Omental fat pad (tissue), 3 donors: ENCODE measurements at regions not wholly inside any gene's neighbourhood (a gene's known extent, or its start where the extent isn't known, plus 50 kb on each side); places are given as distances from the start of the nearest gene placed in this dataset.
"Not testable (repeated sequence)": the region's sequence is repeated elsewhere in the genome, so short reads cannot be mapped to it uniquely, and the experiment has no call there.

Experiments
- ATAC-seq: fragments of 150-250 bp; one replicate; pipeline ENCODE4 v1.9.1; 2016; ENCODE audit warnings: mild to moderate bottlenecking, moderate library complexity; ENCODE audit not compliant: low FRiP score
- DNase-seq: peaks from one replicate; pipeline ENCODE4 v3.0.0-alpha.2; 2019; ENCODE audit warnings: low spot score
- TF ChIP-seq, protein P1 (sequence below), 3 donors: fragments of 450-650 bp; IDR thresholded peaks; one replicate each; pipeline ENCODE4 v1.5.1; 2016 to 2017; ENCODE audit warnings: antibody characterized with exemption in 3 of 3, mild to moderate bottlenecking in 3 of 3, moderate library complexity in 2 of 3

DNA sequence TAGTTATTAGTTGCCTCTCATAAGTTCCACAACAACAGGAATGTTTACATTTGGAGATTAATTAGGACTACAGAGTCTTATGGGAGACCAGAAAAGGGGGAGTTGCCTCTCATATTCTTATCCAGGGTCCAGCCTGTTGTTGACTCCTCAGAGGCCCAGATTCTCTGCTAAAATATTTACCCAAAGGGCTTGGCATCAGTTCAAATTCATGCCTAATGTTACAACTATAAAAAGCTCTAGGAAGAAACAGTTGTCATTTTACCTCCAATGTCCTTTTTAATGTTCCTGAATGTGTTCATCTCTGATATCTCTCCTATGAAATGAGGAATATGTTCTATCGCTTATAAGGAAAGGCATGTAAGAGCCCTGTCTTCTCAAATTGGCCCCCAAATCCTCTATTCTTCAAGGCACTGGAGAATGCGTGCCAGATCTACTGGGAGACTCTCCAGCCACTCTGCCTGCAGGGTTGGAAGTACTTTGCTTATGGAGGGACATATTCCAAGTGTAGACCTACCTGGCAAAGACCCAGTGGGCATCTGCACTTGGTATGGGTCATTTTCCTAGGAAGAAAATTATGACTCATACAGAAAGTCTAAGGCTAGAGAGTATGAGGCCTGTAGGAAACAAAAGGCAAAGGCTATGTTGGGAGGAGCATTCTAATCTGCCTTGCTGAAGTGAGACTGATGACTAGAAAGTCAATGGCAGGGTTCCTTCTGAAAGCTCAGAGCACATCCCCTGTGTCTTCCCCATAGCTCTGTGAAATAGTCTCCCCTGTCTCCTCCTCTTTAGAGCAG is 192.6 kb downstream of the ESM1 start:
- TF ChIP-seq, protein P1, sequence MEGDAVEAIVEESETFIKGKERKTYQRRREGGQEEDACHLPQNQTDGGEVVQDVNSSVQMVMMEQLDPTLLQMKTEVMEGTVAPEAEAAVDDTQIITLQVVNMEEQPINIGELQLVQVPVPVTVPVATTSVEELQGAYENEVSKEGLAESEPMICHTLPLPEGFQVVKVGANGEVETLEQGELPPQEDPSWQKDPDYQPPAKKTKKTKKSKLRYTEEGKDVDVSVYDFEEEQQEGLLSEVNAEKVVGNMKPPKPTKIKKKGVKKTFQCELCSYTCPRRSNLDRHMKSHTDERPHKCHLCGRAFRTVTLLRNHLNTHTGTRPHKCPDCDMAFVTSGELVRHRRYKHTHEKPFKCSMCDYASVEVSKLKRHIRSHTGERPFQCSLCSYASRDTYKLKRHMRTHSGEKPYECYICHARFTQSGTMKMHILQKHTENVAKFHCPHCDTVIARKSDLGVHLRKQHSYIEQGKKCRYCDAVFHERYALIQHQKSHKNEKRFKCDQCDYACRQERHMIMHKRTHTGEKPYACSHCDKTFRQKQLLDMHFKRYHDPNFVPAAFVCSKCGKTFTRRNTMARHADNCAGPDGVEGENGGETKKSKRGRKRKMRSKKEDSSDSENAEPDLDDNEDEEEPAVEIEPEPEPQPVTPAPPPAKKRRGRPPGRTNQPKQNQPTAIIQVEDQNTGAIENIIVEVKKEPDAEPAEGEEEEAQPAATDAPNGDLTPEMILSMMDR (IDR thresholded peaks at IDR 0.05) = no peak
- ATAC-seq = no peak
- DNase-seq = no peak

DNA sequence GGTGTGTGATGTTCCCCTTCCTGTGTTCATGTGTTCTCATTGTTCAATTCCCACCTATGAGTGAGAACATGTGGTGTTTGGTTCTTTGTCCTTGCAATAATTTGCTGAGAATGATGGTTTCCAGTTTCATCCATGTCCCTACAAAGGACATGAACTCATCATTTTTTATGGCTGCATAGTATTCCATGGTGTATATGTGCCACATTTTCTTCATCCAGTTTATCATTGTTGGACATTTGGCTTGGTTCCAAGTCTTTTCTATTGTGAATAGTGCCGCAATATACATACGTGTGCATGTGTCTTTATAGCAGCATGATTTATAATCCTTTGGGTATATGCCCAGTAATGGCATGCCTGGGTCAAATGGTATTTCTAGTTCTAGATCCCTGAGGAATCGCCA is 197.5 kb downstream of the ESM1 start:
- ATAC-seq, DNase-seq: not testable (repeated sequence)

DNA sequence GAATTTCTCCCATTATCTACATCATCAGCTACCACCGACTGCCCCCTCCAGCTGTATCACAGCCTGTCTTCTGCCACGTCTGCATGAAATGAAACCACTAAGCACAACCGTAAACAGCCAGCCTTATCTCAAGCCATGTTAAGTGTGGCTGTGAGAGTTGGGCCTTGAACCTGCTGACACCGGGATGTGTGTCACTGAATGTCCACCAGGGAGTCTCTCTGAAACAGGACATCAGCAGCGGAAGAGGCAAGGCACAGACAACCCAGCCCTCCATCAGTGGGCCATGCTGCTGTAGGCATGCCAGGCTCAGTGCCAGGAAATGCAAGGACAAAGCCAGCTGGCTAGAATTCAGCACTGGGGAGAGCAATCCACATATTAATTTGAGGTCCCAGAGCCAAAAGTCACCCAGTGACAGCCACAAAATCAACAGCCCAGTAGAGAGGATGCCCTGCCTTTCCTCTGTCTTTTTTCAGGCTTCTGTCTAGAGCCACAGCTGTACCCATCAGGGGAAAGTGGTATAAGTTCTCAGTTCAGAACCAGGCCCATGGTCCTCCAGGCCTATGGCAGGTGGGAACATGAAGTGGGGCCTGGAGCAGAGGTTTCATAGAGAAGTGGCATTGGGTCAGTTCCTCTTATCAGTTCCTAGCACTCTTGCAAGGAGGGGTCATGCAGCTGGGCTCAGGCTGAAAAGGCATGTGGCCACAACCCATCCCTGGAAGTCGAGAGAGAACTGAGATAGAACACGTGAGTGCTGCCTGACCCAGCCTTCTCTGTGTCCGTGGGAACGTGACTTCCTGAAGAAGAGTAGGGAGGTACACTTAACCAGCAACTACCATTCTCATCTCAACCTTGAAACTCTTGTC is 199.4 kb downstream of the ESM1 start:
- no peak for DNase-seq
- ATAC-seq = peak; percentile 32
- TF ChIP-seq, protein P1 (IDR thresholded peaks at IDR 0.05) = no peak

DNA sequence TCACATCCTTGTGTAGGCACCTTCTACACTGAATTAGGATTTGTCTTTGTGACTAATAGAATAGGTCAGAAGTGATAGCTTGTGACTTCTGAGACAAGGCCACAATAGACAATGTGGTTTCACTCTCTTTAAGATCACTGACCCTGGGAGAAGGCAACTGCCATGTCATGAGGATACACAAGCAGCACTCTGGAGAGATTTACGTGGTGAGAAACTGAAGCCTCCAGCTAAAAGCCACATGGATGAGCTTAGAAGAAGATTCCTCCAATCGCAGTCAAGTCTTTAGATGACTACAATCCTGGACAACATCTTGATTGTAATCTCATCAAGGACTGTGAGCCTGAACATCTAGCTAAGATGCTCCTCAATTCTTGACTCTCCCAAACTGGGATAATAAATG is 206.6 kb downstream of the ESM1 start:
- TF ChIP-seq, protein P1 (IDR thresholded peaks at IDR 0.05) = no peak
- ATAC-seq (no peak), DNase-seq (no peak)

DNA sequence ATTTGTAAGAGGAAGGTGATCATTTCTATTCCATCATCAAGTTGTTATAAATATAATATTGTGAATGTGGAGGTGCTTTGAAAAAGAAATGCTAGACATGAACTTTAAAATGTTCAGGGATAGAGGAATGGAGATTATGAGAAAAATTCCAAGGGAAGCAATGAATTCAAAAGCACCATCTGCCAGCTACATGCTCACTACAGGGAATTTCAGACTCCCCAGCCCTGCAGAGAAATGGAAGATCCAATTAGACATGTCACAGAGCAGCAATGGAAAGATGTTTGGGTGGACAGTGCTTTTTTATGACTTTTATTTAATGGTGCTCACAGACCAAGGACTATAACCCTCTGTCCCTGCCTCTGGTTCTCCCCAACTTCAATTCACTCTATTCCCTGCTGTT is 209.7 kb downstream of the ESM1 start:
- ATAC-seq (no peak), DNase-seq (no peak)
- TF ChIP-seq, protein P1 (IDR thresholded peaks at IDR 0.05) = no peak

DNA sequence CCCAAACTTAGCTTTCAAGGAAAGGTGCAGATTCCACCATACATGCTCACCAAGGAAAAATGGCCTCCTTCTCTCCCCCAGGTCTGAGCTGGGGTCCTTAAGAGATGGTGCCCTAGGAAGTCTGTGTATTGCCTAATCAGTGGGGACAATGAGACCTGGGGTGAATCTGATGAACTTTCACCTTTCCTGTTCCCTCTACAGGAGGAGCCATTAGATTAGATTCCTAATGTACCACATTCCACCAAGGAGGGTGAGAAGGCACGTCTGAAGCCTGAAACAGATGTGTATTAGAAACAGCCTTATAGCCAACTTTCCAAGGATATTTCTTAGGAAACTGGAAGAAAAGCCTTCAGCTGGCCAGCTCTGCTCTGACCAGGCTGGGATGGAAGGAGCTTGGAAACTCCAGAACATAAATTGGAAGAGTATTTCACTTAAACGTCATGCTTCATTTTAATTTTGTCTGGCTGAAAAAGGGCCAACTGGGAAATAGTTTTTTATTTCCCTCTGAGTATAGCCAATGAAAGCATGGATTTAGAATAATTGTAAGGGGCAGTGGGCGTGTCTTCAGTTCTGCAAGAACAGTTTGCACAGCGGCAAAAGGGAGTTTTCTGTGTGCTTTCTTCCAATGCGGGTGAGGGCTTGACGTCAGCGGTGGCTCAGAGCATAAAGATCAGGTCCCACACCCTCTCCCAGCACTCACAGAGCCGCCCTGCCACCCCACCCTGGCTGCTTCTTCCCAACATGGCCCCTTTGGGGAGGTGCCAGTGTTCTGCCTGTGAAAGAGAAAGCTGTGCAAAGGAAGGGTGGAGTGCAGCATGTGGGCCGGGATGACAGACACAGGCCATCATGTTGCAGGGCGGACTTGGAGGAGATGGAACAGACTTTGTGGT is 210.9 kb downstream of the ESM1 start:
- TF ChIP-seq, protein P1 (IDR thresholded peaks at IDR 0.05) = no peak
- ATAC-seq (peak; percentile 48), DNase-seq (peak; percentile 35)

DNA sequence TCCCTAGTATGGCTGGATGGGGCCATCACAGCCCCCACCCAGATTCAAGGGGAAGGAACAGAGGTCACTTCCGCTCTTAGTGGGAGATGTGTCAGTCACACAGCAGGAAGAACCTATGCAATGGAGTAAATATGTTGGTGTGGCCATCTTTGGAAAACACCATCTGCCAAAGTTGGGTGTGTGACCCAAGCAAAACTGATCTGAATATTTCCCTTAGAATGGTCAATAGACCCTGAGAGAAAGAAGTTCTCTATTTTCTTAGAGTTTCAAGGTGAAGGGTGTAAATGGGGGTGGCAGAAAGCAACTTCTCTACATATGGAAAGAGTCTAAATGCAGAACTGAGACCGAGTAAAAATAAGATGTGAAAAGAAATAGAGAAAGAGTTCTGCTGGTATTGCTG is 212.7 kb downstream of the ESM1 start:
- TF ChIP-seq, protein P1 (IDR thresholded peaks at IDR 0.05) = no peak
- DNase-seq (no peak), ATAC-seq (no peak)
